T-helper 1 cell (primary cell): ENCODE measurements at regions not wholly inside any gene's neighbourhood (a gene's known extent, or its start where the extent isn't known, plus 50 kb on each side); places are given as distances from the start of the nearest gene placed in this dataset.
"Not testable (repeated sequence)": the region's sequence is repeated elsewhere in the genome, so short reads cannot be mapped to it uniquely, and the experiment has no call there.

Experiments
- DNase-seq, 5 donors: peaks; one replicate each; pipeline ENCODE4 v3.0.0-alpha.2; 2012 to 2020

DNA sequence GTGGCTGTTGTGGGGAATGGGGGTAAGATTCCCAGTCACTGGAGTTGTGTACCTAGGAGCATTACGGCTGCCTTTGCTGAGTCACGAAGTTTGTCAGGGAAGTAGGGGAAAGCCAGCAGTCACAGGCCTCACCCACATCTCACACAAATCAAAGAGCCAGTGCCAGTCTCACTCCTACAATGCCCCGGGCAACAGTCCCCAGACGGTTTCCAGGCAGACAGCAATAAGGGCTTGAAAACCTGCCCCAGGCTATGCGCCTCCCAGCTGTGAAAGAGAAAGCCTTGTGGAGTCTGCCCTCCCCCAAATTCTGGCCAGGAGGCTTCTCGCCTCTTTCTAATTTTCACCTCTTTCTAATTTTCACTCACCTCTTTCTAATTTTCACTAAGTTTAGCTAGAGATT is 142.3 kb upstream of the EDNRB start:
- no peak for DNase-seq

DNA sequence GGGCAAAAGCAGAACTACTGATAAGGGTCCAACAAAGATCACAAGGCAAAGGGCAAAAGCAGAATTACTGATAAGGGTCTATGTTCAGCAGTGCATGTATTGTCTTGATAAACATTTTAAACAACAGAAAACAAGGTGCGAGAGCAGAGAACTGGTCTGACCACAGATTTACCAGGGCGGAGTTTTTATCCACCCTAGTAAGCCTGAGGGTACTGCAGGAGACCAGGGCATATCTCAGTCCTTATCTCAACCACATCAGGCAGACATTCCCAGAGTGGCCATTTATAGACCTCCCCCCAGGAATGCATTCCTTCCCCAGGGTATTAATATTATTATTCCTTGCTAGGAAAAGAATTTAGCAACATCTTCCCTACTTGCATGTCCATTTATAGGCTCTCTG is 138.2 kb upstream of the EDNRB start:
- DNase-seq, result not testable (repeated sequence)

DNA sequence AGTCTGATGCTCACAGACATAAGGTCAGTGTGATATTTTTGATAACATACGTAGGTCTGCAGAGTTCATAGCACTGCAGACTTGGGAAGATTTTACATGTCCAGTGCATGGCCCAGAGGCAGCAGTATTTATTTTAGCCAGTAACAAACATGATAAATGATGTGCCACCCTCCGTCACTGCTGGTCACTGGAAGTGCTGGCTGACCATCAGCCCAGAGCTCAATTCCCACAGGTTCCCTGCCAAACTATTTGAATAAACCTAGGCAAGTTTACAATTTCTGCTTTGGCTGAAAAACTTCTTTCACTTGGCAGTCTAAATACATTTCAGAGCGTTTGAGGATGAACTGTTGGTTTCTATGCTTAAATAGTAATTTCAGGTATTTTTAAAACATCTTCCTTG is 135.5 kb upstream of the EDNRB start:
- no peak for DNase-seq

DNA sequence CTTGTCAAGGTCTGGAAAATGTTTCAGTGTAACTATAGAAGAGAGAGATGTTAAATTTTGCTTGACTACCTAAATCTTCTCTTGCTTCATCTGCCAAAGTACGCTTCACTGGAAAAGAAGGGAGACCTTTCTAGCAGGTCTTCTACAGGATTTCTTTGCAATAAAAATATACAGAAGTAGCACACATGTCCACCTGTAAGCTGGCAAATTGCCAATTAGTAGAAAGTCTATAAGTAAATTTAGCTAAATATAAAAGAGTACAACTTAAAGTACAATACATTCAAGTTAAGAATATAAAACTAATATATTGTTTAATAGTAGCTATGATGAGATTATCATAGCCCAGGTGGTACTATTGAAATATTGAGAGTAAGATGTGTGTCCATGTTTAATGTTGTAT is 128.5 kb upstream of the EDNRB start:
- DNase-seq, result no peak

DNA sequence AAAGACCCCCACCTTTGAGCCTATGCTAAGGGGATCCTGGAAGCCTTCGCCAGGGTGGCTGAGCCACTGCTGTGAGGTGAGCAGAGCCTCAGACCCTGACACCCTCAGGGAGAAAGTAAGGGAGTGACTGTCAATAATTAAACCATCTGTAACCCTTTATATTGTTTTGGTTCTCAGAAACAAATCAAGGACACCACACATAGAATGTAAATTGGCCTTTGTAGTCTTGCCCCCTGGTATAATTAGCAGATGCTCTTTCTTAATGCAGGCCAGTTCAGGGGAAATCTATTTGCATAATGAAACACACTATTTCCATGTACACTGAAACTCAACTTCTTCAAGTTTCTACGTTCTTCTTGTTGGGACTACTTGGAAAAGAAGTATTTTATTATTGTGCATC is 127.7 kb upstream of the EDNRB start:
- DNase-seq, result no peak

DNA sequence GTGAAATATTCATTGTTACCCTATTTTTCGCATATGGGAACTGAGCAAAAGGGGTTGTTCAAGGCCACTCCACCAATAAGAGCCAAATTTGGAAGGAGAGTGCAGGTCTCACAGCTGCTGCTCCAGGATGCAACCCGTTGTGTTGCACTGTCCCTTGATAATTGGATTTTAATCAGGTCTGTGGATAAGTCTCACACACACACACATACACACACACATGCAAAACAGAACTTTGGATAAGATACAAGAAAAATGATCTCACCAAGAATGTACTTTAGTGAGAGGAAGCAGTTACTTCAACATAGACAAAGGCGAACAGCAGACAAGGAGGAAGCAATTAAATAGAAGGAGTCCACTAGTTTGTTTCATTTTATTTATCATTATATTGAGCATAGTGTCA is 127.3 kb upstream of the EDNRB start:
- no peak for DNase-seq

DNA sequence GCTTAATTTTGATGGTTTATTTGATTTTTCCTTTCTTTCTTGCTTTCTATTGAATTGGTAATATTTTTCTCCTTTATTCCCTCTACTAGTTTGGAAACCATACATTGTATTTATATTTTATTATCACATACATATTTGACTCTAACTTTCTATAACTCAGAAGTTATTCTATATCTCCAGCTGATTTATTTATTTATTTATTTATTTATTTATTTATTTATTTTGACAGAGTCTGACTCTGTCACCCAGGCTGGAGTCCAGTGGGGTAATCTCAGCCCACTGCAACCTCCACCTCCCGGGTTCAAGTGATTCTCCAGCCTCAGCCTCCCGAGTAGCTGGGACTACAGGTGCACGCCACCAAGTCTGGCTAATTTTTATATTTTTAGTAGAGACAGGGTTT is 122.7 kb upstream of the EDNRB start:
- DNase-seq, result not testable (repeated sequence)

DNA sequence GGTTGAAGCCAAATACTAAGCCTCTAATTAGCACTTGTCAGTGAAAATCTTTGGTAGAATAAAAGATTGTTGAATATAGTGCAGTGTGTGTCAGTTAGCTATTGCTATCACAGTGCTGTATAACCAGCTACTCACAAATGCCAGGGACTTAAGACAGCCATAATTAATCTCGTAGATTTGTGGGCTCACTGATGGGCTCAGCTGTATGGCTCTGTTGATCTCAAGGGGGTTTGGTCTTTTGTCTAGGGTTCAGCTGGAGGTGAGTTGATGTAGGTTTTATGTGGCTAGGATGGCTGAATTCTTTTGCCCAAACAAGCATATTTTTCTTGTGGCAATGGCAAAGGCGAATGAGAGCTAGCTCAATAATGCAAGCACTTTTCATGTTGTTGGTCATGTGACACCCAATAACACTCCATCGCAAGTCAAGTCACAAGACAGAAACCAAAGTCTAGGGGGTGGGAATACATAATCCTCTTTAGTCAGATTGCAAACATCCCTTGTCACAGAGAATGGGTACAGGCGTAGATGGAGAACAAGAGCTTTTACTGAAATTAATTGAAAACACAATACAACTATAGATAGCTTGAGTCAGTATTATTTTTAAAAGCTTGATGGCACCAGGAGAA is 121.7 kb upstream of the EDNRB start:
- DNase-seq, result no peak

DNA sequence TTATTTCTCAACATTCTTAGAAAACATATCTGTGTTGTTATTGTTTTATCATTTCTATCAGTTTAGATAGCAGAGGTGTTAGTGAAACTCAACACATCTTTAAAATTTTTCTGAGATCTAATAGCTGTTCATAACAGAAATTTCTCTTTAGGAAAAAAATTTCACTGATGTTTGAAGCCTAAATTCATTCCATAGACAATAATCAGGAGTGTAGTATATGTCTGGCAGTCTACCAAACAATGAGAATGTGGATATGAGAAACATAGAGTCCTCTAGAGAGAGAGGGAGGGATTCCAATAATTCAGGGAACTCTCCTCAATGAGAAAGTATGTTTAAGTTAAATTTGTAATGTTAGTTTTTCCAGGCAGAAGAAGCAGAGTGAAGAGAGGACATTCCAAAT is 118.2 kb upstream of the EDNRB start:
- DNase-seq, result no peak

DNA sequence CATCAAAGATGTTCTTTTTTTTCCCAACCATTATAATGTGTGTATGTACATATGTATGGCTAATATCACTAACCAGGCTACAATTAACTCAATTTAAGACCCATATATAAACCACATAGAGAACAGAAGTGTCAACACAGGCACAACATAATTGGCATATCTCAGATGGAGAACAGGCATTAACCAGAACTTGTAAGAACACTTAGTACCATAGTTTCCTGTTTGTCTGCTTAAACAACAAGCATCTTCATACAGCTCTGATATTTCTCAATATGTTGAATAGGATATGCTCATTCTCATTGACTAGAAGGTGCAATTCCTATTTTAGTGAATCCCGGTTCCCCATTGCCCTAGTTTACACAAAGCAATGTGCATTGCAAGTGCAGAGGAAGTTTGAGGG is 116.9 kb upstream of the EDNRB start:
- no peak for DNase-seq

DNA sequence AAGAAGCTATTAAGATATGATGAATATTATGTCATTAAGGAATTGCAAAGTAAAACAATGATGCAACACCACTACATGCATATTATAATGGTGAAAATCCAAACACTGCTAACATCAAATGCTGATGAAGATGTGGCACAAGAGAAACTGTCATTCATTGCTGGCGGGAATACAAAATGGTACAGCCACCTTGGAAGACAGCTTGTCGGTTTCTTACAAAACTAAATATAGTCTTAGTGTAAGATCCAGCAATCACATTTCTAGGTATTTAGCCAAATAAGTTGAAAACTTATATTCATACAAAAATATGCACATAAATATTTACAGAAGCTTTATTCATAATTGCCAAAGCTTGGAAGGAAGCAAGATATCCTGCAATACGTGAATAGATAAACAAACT is 114.9 kb upstream of the EDNRB start:
- DNase-seq, result no peak

DNA sequence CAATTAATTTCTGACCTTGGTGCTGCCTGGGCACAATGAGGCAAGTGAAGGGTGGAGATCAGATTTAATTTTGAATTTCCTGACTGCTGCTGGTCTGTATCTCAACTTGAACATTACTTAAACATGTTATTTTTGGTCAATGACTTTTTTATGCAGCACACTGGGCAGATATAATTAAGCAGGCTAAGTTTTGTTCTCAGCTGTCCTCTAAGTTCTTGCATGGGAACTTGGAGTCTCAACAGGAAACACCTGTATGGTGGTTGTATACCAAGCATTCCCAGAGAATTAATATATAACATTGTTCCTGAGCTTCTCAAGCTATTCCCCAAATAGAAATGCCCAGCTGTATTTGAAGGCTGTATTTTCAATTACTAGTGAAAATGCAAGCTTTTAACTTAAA is 113.5 kb upstream of the EDNRB start:
- no peak for DNase-seq

DNA sequence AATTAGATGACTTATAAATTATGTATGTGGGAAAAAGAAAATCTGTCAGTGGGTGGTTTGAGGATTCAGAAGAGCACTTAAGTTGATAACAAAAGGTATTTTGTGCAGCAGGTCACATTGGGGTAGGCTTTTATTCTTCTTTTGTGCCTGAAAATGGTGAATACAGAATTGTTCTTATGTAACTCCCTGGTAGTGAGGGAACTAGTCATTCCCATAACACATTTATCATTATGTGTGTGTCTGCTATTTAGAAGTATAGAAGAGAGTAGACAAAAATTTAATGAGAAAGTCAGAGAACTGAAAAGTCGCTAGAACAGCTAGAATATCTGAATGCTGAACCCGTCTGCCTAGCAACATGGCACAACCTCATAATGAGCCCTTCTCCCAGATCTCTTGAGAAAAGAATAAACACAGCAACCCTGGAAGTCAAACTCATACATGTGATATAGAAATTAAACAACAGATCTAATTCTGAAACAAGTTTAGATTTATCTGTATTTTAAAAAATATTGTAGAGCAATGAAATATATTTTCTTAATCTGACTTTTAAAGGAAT is 111.8 kb upstream of the EDNRB start:
- no peak for DNase-seq

DNA sequence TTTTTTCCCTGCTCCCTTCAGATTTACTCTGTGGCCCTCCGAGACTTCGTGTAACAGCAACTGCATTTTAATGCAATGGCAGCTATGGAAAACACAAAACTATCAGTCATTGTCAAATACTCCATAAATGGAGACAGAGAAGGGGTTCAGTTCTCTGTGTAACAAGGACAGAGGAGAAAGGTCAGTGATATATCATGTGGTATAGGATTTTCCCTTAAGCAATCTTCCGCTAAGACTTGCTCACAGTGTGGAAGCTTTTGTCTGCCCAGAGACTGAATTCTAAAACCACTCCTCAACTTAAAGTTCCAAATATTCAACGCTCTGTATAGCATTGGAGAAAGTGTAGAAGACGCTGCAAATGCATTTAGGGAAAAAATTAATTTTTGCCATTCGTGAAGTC is 111.3 kb upstream of the EDNRB start:
- no peak for DNase-seq

DNA sequence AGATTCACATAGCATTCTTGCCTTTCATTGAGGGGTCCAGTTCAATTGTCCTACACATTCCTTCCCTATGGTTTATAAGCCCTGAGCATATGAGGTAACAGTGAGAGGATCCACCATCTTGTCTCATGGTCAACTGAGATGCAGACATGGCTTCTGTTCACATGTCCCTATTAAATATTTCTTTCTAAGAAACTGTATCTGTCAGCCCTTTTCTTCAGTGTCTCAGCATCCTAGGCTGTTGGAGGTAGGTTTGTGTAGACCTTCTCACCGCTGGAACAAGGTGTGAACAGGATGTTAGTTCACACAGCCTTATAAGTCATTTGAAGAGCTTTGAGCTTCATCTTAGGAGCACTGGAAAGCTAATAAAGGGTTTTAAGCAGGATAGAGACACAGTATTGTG is 110.3 kb upstream of the EDNRB start:
- no peak for DNase-seq

DNA sequence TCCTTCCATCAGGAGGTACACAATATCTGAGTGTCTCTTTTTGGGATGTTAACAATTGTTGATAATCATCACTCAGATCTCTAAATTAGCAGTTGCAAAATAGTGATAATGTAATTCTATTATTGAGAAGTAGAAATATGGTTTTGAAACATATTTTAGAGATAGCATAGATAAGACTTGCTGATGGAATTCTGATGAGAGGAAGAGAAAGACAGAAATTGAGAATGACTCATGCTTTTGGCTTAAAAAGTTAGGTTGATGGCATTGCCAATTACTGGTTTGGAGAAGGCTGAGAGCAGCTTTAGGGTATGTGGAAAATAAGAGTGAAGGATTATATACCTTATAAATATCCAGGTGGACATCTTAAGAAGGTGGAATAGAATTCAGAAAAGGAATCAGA is 106.4 kb upstream of the EDNRB start:
- DNase-seq, result peak in 1 of 5 donors; percentile 25

DNA sequence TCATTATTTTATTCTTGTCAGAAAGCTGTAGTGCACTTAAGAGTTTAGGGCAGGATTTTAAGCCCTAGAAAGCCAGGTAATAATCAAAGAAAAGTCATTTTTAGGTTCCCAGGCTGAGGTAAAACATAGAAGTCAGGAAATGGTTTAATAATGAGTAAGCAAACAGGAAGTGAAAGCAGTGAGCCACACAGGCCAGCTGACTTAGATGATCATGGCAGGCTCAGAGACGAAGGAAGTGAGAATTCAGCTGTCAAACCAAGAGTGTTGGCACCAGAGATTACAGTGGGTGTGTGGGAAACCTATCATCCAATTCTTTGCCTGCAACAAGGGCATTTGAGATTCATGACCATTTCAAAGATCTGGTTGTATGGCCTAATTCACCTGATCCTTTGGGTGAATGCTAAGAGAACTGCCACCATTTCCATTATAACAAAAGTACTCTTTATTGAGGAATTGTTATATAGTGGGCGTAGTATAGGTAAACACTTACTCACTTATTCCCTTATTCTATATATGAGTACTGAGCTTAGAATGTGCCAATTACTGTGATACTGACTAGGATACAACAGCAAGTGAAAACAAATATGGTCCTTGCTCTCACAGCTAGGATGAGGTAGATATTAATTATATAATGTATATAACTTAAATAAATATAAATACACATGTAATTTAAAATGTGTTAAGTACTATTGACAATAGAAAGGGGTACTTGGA is 103.7 kb upstream of the EDNRB start:
- DNase-seq, result peak in 3 of 5 donors; percentile 1 to 86 (median 14)

DNA sequence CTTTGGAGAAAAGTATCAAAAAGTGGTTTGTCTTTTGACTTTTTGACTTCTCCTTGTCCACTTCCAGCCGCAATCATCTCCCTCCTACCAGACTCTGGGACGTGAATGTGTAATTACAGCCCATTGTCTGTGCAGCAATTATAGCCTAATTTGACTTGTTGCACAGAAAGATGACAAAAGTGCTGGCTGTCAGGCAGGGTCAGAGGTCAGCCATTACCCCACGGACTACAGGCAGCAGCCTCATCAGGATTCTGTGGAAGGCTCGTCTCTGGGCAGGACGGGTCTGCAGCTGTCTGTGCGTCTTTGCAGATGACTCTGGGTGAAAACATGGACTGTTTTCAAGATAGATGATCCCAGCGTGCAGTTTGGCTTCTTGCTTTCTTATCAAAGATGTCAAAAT is 102.2 kb upstream of the EDNRB start:
- DNase-seq, result no peak

DNA sequence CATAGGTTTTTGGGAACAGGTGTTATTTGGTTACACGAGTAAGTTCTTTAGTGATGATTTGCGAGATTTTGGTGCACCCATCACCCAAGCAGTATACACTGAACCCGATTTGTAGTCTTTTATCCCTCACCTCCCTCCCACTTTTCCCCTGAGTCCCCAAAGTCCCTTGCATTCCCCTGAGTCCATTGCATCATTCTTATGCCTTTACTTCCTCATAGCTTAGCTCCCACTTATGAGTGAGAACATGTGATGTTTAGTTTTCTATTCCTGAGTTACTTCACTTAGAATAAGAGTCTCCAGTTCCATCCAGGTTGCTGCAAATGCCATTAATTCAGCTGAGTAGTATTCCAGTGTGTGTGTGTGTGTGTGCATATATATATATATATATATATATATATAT is 97.2 kb upstream of the EDNRB start:
- no peak for DNase-seq

DNA sequence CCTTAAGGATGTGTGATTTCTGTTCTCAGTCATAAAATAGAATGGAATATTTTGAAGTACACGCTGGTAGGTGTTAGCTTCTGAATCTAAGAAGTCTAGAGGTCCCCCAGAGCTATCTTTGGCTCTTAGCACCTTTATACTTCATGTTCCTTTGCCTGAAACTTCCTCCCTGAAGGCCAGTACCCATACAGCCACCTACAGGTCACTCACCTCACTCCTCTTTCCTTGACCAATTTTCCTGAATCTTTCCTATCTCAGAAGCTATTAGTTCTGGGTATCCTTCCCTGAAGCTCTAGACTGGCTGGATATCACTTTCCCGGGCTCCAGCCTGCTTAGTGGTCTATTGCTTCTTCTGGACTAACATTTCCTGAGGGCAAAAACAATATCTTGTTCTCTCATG is 93.4 kb upstream of the EDNRB start:
- no peak for DNase-seq

DNA sequence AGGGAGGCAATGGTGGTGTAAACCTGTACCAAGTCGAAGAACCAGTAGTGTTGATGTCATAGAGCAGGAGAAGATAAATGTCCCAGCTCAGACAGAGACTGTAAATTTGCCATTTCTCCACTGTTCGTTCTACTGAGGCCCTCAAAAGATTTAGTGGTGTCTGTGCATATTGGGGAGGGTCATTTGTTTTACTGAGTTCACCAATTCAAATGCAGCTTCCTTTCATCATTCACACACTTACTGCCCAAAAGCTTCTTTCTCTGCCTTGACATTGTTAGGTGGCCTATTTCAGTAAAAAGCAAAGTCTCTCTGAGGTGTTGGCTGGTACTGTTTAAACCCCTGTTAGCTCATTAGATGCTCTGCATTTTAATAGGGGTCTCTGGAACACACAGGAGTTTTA is 86.2 kb upstream of the EDNRB start:
- DNase-seq, result no peak

DNA sequence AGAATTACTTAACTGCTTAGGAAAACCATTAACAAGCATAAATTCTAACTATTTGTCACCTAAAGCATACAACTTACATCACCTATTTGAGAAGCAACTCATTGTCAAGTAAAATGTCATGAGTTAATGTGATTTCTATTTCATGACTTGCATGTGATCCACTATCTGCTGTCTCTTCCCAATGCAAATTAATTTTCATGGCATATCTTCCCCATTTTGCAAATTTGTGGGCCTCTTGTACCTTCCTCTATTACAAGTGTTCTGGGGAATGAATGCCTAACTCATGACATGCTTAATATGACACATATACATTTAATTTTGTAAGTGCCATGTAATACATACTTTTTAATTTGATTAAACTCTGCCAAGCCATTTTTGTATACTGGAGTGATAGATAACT is 81.1 kb upstream of the EDNRB start:
- DNase-seq, result no peak

DNA sequence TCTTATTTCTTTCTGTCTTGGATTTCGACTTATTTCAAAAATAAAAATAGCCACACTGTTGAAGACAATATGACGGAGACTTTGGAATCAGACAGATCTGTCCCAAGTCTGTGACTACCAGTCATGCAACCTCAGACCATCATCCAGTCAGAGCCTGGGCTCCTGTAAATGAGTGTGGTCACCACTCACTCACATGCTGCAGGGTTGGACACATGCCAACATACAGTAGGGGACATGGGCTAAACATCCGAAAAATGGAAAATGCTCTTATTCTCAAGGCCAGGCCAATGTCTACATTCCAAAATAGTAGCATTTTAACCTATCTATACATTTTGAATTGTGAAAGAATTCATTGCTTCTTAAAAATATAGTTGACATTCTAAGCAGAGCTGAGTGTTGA is 75.5 kb upstream of the EDNRB start:
- DNase-seq, result no peak

DNA sequence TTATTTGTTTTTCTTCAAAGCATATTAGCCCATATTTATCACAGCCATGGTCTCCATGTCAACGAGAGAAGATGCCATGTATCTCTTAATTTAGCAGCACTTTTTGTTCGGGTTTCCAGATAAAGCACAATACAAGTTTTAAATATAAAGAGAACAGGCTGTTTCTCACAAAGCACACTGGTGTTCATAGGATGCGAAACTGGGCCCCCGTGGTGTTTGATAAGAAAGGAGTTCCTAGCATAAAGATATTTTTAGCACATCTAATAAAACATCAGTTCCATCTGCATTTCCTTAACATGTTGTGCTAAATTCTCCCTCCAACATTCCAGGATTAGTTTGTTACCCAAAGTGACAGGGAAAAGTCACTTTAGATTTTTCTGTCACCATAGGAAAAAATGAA is 72.4 kb upstream of the EDNRB start:
- DNase-seq, result no peak

DNA sequence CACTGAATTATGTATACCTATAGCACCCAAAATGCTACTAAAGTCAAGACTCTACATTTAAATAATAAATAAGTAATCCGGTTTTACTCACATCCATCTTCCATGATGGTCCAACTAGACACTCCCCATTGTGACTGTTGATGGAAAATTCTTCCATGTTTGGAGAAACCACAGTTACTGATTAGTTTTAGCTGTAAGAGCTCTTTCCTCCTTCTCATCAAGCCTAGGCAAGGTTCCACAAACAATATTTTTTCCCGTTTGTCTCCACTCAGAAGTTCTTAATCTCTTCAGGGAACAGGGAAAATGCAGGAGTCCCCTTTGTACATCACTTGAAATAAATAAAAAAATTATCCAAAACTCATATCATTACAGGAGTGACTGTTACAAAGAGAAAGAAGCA is 70.7 kb upstream of the EDNRB start:
- no peak for DNase-seq
